Testis (tissue), 2 donors: ENCODE measurements at regions not wholly inside any gene's neighbourhood (a gene's known extent, or its start where the extent isn't known, plus 50 kb on each side); places are given as distances from the start of the nearest gene placed in this dataset.

Experiments
- POLR2A ChIP-seq: fragments of 450-650 bp; IDR thresholded peaks from one replicate; pipeline ENCODE4 v1.6.1; 2017; ENCODE audit warnings: antibody characterized with exemption, mild to moderate bottlenecking, moderate library complexity
- TF ChIP-seq, protein P1 (sequence below), 3 experiments: fragments of 450-650 bp in 2 of 3; fragments of 200-600 bp in 1 of 3; sonication (generic) in 1 of 3; IDR thresholded peaks; one replicate each; pipeline ENCODE4 v1.5.1; 2016 to 2019; ENCODE audit warnings: antibody characterized with exemption in 3 of 3, mild to moderate bottlenecking in 2 of 3, moderate library complexity in 1 of 3

DNA sequence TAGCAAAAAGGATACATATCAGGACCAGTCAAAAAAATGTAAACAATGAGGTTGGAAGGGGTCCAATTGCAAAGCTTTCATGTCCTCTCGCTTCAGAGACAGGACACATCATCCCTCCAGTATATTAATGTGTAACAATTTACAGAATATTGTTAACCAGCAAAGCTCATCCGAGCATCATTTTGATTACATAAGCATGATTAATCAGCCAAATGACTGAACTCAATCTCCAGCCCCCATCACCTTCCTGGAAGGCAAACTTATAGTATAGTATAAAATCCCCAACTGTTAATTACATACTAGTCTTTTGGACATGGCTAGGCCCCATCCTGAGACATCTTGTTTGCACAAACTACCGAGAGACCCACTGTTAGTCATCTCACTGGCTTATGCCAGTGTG, 77.6 kb upstream of the TRAM1L1 start:
- TF ChIP-seq, protein P1, sequence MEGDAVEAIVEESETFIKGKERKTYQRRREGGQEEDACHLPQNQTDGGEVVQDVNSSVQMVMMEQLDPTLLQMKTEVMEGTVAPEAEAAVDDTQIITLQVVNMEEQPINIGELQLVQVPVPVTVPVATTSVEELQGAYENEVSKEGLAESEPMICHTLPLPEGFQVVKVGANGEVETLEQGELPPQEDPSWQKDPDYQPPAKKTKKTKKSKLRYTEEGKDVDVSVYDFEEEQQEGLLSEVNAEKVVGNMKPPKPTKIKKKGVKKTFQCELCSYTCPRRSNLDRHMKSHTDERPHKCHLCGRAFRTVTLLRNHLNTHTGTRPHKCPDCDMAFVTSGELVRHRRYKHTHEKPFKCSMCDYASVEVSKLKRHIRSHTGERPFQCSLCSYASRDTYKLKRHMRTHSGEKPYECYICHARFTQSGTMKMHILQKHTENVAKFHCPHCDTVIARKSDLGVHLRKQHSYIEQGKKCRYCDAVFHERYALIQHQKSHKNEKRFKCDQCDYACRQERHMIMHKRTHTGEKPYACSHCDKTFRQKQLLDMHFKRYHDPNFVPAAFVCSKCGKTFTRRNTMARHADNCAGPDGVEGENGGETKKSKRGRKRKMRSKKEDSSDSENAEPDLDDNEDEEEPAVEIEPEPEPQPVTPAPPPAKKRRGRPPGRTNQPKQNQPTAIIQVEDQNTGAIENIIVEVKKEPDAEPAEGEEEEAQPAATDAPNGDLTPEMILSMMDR (IDR thresholded peaks at IDR 0.05), result no peak
- TF ChIP-seq POLR2A, result no peak
